ENCODE measurements at regions not wholly inside any gene's neighbourhood (a gene's known extent, or its start where the extent isn't known, plus 50 kb on each side); places are given as distances from the start of the nearest gene placed in this dataset.

DNA sequence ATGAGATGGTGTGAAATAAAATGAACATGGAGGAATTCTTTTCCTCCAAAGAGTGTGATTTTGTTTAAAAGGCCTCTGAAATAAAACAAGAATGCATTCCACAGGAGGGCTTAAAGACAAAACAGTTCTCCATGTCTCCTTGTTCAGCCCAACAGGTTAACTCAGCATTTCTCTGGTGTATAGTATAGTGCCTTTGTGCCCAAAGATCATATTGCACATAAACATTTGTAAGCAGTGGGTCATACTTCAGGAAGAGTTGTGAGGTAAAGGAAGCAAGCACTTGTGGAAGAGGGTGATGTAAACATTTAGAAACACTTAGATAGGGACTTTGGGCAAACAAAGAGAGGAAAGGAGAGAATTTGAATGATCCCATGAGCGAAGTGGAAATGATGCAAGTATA is 433.9 kb downstream of the SIPA1L2 start:
- no peak for DNase-seq (ENCODE audit: low read depth)

- no peak for DNase-seq (ENCODE audit: low read depth)
These were observed 435.5 kb downstream of the SIPA1L2 start for GRCh38 chr1:232194424-232194823.

- DNase-seq (ENCODE audit: low read depth): no peak
These were observed 436.5 kb downstream of the SIPA1L2 start for GRCh38 chr1:232193451-232193783.

GRCh38 chr1:232192781-232193450 is 437.0 kb downstream of the SIPA1L2 start:
- no peak for DNase-seq (ENCODE audit: low read depth)

- DNase-seq (ENCODE audit: low read depth): no peak
These were observed 438.4 kb downstream of the SIPA1L2 start for GRCh38 chr1:232191560-232191959.

DNA sequence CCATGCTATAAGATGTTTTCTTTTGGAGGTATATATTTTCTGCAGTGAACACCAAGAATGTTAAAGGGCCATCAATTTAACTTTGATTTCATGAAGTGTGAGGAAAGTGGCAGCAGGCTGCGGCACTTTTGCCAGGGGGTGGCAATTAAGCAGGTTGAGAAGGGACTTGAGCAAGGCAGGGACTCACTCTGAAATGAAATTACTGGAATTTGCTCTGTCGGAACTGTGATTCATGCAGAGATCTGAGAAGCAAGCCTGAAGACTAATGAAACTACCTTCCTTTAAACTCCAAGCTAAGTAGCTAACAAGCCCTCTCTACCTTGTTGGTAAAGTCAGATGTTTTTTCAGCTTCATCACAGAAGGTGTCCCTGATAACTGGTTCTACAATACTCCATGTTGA is 441.6 kb downstream of the SIPA1L2 start:
- no peak for DNase-seq (ENCODE audit: low read depth)

DNA sequence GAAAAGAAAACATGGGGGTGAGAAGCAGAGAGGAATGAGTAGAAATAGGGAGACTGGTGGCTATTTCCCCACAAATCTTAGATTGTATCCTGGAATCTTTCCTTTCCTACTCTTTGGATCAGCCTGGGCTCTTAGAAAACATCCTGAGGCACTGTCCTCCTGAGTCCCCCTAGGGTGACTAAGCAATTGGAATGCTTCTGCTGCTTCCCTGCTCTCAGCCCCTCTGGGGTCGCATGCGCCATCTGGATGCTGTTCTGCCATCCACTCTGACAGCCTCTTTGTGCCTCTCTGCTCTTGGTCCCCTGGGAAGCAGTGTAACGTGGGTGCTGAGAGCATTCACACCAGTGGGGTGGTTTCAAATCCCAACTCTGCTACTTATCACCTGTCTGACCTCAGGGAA is 443.0 kb downstream of the SIPA1L2 start:
- no peak for DNase-seq (ENCODE audit: low read depth)

DNA sequence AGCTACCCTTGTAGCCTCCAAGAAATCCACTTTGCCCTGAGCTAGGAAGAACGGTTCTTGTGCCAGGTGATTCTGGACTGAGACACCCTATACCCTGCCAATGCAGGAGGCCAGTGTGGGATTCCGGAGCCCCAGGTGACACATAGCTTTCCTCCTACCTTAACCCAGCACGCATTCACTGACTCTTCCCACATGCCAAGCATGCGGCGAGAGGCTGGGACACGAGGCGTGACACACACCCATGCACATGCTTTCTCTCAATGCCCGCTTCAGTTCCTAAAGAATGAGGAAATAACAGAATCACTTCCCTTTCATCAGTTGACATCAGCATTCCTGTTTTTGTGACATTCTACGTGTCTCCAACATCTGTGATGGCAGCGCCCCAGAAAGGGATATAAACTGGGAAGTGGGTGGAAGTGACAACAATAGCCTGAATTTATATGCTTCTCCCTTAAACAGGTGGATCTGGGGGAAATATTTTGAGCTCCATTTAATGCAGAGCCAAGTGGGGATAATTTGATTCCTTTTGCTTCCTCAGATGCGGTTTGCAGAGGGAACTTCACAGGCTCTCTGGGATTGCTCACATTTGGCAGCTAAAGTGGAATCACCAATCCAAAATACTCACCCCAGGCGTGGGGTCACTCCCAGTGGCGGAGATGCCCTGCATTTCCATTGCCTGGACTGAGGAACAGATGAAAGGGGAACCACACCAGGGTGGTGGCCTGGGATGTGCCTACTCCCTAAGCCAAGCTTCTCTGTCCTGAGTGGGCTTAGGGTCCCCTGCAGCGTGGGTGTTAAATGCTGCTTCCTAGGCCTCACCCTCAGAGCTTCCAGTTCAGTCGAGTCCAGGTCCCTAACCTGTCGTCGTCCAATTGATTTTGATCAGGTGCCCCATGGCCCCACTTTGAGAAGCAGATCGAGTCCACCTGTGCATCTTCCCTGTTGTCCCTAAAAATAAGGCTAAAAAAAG is 445.1 kb downstream of the SIPA1L2 start:
- no peak for DNase-seq (ENCODE audit: low read depth)

DNA sequence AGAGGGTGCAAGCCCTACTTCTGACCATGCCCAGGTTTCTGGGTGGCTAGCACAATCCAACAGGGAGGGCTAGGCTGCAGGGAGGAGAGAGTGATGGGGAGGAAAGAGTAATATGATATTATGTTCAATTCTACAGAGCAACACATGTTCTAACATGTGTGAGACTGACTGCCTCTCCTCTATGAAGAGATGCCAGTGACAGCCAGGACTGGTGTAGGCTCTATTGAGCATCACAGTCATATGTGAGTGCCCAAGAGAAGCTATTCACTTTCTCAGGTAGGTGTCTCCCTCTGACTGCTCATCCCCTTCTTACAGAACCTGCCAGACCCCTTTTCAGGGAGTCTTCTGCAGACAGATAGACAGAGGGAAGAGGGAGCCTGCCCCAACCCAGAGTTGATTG is 446.1 kb downstream of the SIPA1L2 start:
- no peak for DNase-seq (ENCODE audit: low read depth)

DNA sequence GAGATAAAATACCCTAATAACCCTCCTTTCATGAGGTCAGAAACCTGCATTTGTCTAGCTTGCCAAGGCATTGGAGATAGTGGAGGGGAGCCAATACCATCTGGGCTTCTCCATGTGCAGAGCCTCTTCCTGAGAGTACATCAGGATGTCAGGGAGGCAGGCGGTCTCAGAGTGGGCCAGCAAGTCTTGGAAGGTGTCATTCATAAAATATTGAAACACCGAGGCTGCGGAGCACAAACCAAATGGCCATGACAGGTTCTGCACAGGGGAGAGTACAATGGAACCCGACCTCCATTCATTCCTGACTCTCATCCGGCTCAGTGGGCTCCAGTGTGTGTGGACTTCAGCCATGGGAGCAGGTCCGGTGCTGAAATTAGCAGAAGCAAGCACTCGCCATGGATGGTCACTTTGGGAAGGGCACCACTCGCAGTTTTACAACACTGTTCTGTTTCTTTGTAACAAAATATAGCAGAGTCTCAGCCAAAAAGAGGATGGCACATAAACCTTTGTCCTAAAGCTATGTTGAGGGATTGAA is 446.6 kb downstream of the SIPA1L2 start:
- DNase-seq (ENCODE audit: low read depth): no peak

DNA sequence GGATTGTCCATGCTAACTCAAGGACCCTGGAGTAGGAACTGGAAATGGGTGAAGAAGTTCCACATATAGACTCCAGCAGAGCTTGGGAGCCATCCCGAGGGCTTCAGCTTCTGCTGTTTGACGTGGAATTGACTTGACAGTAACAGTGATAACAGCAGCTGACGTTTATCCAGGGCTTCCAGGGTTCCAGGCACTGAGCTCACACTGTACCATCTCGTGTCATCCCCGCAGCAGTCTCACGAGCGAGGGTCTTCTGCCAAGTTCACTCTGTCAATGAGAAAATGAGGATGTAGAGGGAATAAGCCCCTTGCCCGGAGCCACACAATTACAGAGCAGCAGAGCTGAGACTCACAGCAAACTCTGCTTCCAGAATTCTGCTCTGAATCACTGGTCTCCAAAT is 447.7 kb downstream of the SIPA1L2 start:
- DNase-seq (ENCODE audit: low read depth): no peak

- no peak for DNase-seq (ENCODE audit: low read depth)
These were observed 449.2 kb downstream of the SIPA1L2 start for GRCh38 chr1:232180779-232181136.

DNA sequence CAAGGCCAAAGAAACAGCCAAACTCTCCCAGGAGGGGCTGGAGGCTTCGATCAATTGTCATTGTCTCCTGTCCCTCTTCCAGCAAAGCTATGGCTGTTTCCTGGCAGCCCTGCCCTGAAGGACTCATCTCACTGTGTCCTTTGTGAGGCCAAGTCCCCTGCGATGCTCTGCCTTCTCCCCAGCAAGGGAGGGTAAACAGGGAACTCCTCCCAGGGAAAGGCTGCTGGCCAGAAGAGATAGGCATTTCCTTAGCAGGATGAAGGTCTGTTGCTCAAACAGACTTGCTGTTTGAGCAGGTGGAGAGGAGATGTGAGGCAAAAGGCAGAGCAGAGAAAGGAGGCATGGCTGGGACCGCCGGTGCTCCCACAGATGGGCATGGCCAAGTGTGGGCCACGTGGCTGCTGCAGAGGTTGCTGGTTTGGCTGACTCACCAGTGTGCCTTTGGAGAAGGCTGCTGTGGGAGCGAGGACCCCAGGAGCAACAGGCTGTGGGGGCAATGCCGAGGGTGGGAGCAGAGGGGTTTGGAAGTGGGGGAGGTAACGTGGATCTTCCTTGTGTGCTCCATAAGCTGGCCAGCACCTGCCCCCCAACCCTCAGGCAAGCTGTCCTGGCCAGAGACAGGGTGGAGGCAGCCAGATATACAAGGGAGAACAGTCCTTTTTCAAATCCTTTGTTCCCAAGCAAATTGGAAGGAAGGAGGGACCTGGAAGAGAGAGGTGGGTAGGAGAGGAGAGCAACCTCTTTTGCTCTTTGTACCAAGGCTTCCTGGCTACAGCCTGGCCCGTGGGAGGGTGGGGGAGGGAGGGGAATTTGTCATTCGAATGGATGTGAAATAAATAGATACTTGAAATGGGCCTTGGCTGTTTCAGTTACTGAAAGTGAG is 449.8 kb downstream of the SIPA1L2 start:
- DNase-seq (ENCODE audit: low read depth): no peak

DNA sequence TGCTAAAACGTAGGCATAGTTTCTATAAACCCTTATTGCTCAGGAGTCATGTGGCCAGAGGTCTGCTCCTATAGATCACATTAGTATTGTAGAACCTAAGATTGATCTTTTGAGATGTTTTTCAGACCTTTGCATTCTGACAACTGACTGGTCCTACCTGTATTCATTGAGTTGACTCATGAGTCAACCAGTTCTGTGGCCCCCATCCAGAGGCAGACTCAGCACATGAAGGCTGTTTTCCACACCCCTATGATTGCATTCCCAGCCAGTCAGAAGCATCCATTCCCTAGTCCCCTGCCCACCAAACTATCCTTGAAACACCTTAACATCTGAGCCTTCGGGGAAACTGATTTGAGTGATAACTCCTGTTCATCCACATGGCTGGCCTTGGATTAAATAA is 451.7 kb downstream of the SIPA1L2 start:
- DNase-seq (ENCODE audit: low read depth): no peak

- DNase-seq (ENCODE audit: low read depth): no peak
These were observed 452.5 kb downstream of the SIPA1L2 start for GRCh38 chr1:232177438-232177837.

DNA sequence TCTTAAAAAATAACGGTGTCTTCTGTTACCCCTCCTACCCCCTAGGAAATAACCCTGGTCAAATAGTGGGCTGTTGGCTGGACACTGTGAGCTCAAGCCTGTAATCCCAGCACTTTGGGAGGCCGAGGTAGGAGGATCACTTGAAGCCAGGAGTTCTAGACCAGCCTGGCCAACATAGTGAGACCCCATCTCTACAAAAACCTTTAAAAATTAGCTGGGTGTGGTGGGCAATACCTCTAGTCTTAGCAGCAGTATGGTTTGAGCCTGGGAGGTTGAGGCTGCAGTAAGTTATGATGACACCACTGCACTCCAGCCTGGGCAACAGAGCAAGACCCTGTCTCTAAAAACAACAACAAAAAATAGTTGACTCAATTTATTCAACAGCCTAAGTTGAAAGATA is 453.7 kb downstream of the SIPA1L2 start:
- no peak for DNase-seq (ENCODE audit: low read depth)

DNA sequence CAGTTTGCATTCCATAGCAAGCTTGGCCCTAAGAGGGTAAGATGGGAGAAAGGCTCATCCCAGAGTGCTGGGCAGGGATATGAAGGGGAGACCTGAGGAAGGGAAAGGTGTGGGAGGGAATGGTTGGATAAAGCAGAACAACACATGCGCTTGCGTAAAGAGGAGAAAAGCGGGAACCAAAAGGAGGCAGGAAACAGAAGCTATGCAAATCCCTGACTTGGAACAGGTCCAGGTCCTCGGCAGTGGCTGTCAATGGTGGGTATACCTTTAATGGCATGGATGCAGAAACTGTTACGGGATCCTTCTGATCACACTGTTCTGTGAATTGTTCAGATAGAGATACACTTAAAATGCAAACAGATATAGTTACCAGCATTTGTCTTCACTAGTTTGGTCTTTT is 455.6 kb downstream of the SIPA1L2 start:
- DNase-seq (ENCODE audit: low read depth): no peak

GRCh38 chr1:232172563-232172962 is 457.4 kb downstream of the SIPA1L2 start:
- no peak for DNase-seq (ENCODE audit: low read depth)

DNA sequence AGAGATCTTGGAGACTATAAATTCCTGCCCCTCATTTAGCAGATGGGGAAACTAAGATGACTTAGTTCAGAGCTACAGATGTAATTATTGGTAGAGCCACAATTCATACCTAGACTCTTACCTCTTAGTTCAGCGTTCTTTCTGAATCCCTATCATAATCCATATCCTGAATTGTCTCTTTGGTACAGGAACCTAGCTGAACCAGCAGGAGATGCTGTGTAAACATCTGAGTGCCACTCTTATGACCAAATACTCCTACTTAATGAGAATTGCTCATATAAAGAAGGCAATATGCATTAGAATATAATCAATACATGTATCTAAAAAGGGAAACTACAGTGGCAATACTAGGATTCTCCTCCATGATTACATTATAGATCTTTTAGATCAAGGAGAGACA is 459.0 kb downstream of the SIPA1L2 start:
- DNase-seq (ENCODE audit: low read depth): no peak

DNA sequence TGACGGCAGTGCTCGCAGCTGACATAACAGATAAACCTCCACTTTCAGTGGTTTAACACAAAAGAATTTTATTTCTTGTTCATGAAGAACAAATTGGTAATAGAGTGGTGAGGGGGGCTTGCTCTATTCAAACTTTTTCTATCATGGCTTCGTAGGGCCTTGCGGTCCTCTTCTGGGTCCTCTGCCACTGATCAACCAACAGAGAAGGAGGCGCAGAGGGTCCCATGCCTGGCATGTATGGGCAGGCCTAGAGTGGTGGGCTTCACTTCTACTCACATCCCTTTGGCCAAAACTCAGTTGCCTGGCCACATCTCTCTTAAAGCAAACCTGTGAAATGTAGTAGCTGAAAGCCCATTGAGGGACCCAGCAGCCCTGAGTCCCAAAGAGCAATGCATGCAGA is 460.5 kb downstream of the SIPA1L2 start:
- DNase-seq (ENCODE audit: low read depth): no peak

DNA sequence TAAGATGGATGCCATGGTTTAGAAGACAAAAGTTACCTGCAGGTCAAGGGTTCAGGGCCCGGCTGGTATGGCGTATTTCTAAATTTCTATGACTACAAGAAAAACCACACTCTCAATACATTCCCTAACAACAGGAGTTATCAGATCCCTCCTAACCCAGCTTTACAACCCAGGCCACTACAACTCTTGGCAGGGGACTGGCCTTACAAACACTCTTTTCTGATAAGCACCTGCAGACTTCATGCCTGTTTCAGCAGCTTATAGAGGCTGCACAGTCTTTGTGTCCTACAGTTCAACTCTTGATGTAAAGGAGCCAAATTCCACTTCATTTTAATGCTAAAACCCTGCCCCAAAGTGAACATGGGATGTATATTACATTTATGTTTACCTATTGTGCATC is 461.4 kb downstream of the SIPA1L2 start:
- DNase-seq (ENCODE audit: low read depth): no peak

- no peak for DNase-seq (ENCODE audit: low read depth)
These were observed 463.0 kb downstream of the SIPA1L2 start for GRCh38 chr1:232166942-232167341.
